Ovary (tissue), 3 donors: ENCODE measurements at regions not wholly inside any gene's neighbourhood (a gene's known extent, or its start where the extent isn't known, plus 50 kb on each side); places are given as distances from the start of the nearest gene placed in this dataset.

Experiments
- CTCF ChIP-seq, 3 donors: fragments of 450-650 bp in 2 of 3; fragments of 200-600 bp in 1 of 3; IDR thresholded peaks; one replicate each; pipeline versions ENCODE4 v1.5.1 to v1.8.0; 2016 to 2022; ENCODE audit warnings: antibody characterized with exemption in 3 of 3, mild to moderate bottlenecking in 1 of 3
- EP300 ChIP-seq: sonication (generic); formaldehyde crosslinking; IDR thresholded peaks from one replicate; pipeline ENCODE4 v1.6.1; 2017; ENCODE audit warnings: antibody characterized with exemption
- donor health status: DM: no; HTN: no; CAD: no.

- no peak for TF ChIP-seq CTCF (IDR thresholded peaks at IDR 0.05)
- no peak for TF ChIP-seq EP300
Observed at GRCh38 chr5:44568519-44568918, 179.3 kb upstream of the FGF10 start.
